H1 (cell line): ENCODE measurements at regions not wholly inside any gene's neighbourhood (a gene's known extent, or its start where the extent isn't known, plus 50 kb on each side); places are given as distances from the start of the nearest gene placed in this dataset.

Source experiments
- CTCF ChIA-PET: fragments of 300-600 bp; sonication (Branson Sonifier 250); formaldehyde crosslinking; loops from one replicate; lab custom pipeline; 2021; ENCODE audit not compliant: partially characterized antibody; lab: Charles Lee
- POLR2A ChIA-PET: fragments of 300-600 bp; sonication (Branson Sonifier 250); formaldehyde crosslinking; loops from one replicate; lab custom pipeline; 2021; ENCODE audit warnings: inconsistent platforms; ENCODE audit not compliant: partially characterized antibody; lab: Charles Lee
- DNase-seq, 2 experiments: peaks; one replicate each; pipeline versions ENCODE4 v3.0.0 to v3.0.0-alpha.2; 2010 to 2022; ENCODE audit warnings: low spot score in 2 of 2, low read depth in 1 of 2, mixed read lengths in 1 of 2
- FAIRE-seq: peaks from 2 replicates; lab custom pipeline; 2011; peaks lifted over from hg19 to GRCh38; lab: Jason Lieb, UNC
- H2AFZ ChIP-seq: 2 replicates; pipeline ENCODE4 v1.8.1; 2012; ENCODE audit warnings: low read length, inconsistent platforms
- H2AK5ac ChIP-seq: 2 replicates; pipeline ENCODE4 v1.6.1; 2013; ENCODE audit warnings: low read depth, low read length
- H2BK120ac ChIP-seq: replicated peaks from 2 replicates; pipeline ENCODE3; 2013; ENCODE audit warnings: low read depth, low read length, inconsistent platforms
- H2BK12ac ChIP-seq: 2 replicates; pipeline ENCODE4 v1.6.1; 2013; ENCODE audit warnings: low read depth, low read length
- H2BK15ac ChIP-seq: 2 replicates; pipeline ENCODE4 v1.6.1; 2013; ENCODE audit warnings: low read length
- H2BK20ac ChIP-seq: 2 replicates; pipeline ENCODE4 v1.6.1; 2013; ENCODE audit warnings: low read length
- H2BK5ac ChIP-seq: 2 replicates; pipeline ENCODE4 v1.6.1; 2013; ENCODE audit warnings: low read depth, low read length
- H3K14ac ChIP-seq: 2 replicates; pipeline ENCODE4 v1.6.1; 2013; ENCODE audit warnings: inconsistent platforms; ENCODE audit not compliant: insufficient read length
- H3K18ac ChIP-seq: 2 replicates; pipeline ENCODE4 v1.6.1; 2013; ENCODE audit warnings: low read length; ENCODE audit errors: extremely low read depth
- H3K23ac ChIP-seq: 2 replicates; pipeline ENCODE4 v1.6.1; 2013; ENCODE audit warnings: inconsistent platforms; ENCODE audit not compliant: insufficient read length
- H3K23me2 ChIP-seq: 2 replicates; pipeline ENCODE4 v1.6.1; 2013; ENCODE audit warnings: low read depth, low read length
- H3K27ac ChIP-seq: 2 replicates; pipeline ENCODE4 v1.6.1; 2011; ENCODE audit warnings: low read depth, low read length, inconsistent platforms
- H3K27me3 ChIP-seq, 4 experiments: replicated peaks in 1 of 4; 1 replicate in 1 of 4; 2 replicates in 3 of 4; pipeline versions ENCODE4 v1.6.1 to v1.8.1; 2011 to 2013; ENCODE audit warnings: low read length in 3 of 4, mild to moderate bottlenecking in 3 of 4, inconsistent platforms in 2 of 4, mixed read lengths in 2 of 4, moderate library complexity in 1 of 4; ENCODE audit not compliant: control insufficient read depth in 3 of 4, insufficient read depth in 3 of 4; ENCODE audit errors: extremely low read depth in 1 of 4
- H3K36me3 ChIP-seq, 4 experiments: 2 replicates each; pipeline versions ENCODE4 v1.6.1 to v1.8.1; 2011 to 2013; ENCODE audit warnings: mild to moderate bottlenecking in 4 of 4, low read length in 3 of 4, moderate library complexity in 2 of 4, control low read depth in 1 of 4, inconsistent platforms in 1 of 4; ENCODE audit not compliant: insufficient read depth in 4 of 4, control insufficient read depth in 2 of 4
- H3K4ac ChIP-seq: replicated peaks from 2 replicates; pipeline ENCODE3; 2013; ENCODE audit warnings: low read length, low read depth, mixed read lengths, inconsistent platforms; ENCODE audit not compliant: insufficient read length
- H3K4me1 ChIP-seq, 4 experiments: replicated peaks in 1 of 4; 1 replicate in 1 of 4; 2 replicates in 3 of 4; pipeline versions ENCODE4 v1.6.1 to v1.8.1; 2011 to 2013; ENCODE audit warnings: low read length in 3 of 4, inconsistent platforms in 2 of 4, mixed read lengths in 1 of 4; ENCODE audit not compliant: insufficient read depth in 4 of 4, control insufficient read depth in 3 of 4
- H3K4me2 ChIP-seq, 2 experiments: 2 replicates each; pipeline versions ENCODE4 v1.6.1 to v1.8.1; 2011 to 2013; ENCODE audit warnings: low read depth in 2 of 2, low read length in 2 of 2, control low read depth in 1 of 2, inconsistent platforms in 1 of 2, mild to moderate bottlenecking in 1 of 2; ENCODE audit not compliant: insufficient read depth in 1 of 2
- H3K4me3 ChIP-seq, 4 experiments: fragments of 200-600, 300-600 bp in 1 of 4; sonication (generic), shearing (Covaris generic), sonication (Bioruptor Twin) in 1 of 4; 2 replicates each; pipeline versions ENCODE4 v1.5.1 to v1.8.1; 2011 to 2016; ENCODE audit warnings: low read length in 4 of 4, low read depth in 3 of 4, control low read depth in 2 of 4, inconsistent platforms in 2 of 4, mild to moderate bottlenecking in 2 of 4, mixed read lengths in 1 of 4, moderate library complexity in 1 of 4; ENCODE audit not compliant: insufficient read depth in 2 of 4; ENCODE audit errors: extremely low read depth in 1 of 4
- H3K56ac ChIP-seq: replicated peaks from 2 replicates; pipeline ENCODE3; 2013; ENCODE audit warnings: low read depth, mild to moderate bottlenecking, mixed read lengths, low read length, inconsistent platforms; ENCODE audit not compliant: insufficient read length
- H3K79me1 ChIP-seq: 2 replicates; pipeline ENCODE4 v1.6.1; 2013; ENCODE audit warnings: low read depth, low read length, control low read depth
- H3K79me2 ChIP-seq, 2 experiments: 2 replicates each; pipeline versions ENCODE4 v1.6.1 to v1.8.1; 2012 to 2013; ENCODE audit warnings: low read length in 2 of 2, mild to moderate bottlenecking in 2 of 2, inconsistent platforms in 1 of 2; ENCODE audit not compliant: insufficient read depth in 2 of 2, control insufficient read depth in 1 of 2
- H3K9ac ChIP-seq, 4 experiments: replicated peaks in 1 of 4; 1 replicate in 1 of 4; 2 replicates in 3 of 4; pipeline versions ENCODE4 v1.6.1 to v1.8.1; 2011 to 2013; ENCODE audit warnings: low read depth in 3 of 4, low read length in 3 of 4, control low read depth in 2 of 4, mild to moderate bottlenecking in 2 of 4, moderate library complexity in 2 of 4, inconsistent platforms in 1 of 4; ENCODE audit errors: extremely low read depth in 1 of 4
- H3K9me3 ChIP-seq, 2 experiments: 2 replicates each; pipeline versions ENCODE4 v1.6.1 to v1.8.1; 2012 to 2013; ENCODE audit warnings: mild to moderate bottlenecking in 2 of 2, moderate library complexity in 2 of 2, control low read depth in 1 of 2, inconsistent platforms in 1 of 2, low read depth in 1 of 2, low read length in 1 of 2, mixed read lengths in 1 of 2; ENCODE audit not compliant: insufficient read depth in 2 of 2
- H4K20me1 ChIP-seq, 2 experiments: replicated peaks in 1 of 2; 2 replicates each; pipeline versions ENCODE3 to v1.8.1; 2011 to 2013; ENCODE audit warnings: inconsistent platforms in 2 of 2, low read length in 2 of 2, mild to moderate bottlenecking in 1 of 2; ENCODE audit not compliant: insufficient read depth in 2 of 2, control insufficient read depth in 1 of 2
- H4K5ac ChIP-seq: 2 replicates; pipeline ENCODE4 v1.6.1; 2013; ENCODE audit warnings: low read length, low read depth, mixed read lengths, inconsistent platforms; ENCODE audit not compliant: insufficient read length
- H4K8ac ChIP-seq: 2 replicates; pipeline ENCODE4 v1.8.0; 2013; ENCODE audit warnings: mild to moderate bottlenecking, moderate library complexity, low read length, inconsistent platforms; ENCODE audit not compliant: insufficient read depth; ENCODE audit errors: extremely low read depth
- H4K91ac ChIP-seq: replicated peaks from 2 replicates; pipeline ENCODE3; 2013; ENCODE audit warnings: low read length, mixed read lengths, inconsistent platforms; ENCODE audit not compliant: insufficient read length
- BACH1 ChIP-seq: IDR thresholded peaks from 2 replicates; pipeline ENCODE4 v1.6.1; 2012; ENCODE audit warnings: low read length, improper control_type of control experiment
- CTBP2 ChIP-seq: IDR thresholded peaks from 2 replicates; pipeline ENCODE4 v1.7.0; 2011; ENCODE audit warnings: borderline replicate concordance, mild to moderate bottlenecking, moderate library complexity, mixed read lengths, low read length; ENCODE audit not compliant: insufficient read depth, insufficient read length
- E2F6 ChIP-seq: IDR thresholded peaks from 2 replicates; pipeline ENCODE4 v1.6.1; 2012; ENCODE audit warnings: inconsistent platforms
- EP300 ChIP-seq, 2 experiments: IDR thresholded peaks; 1 replicate in 1 of 2; 2 replicates in 1 of 2; pipeline ENCODE4 v1.6.1; 2011 to 2012; ENCODE audit warnings: low read depth in 2 of 2, low read length in 2 of 2, mild to moderate bottlenecking in 2 of 2, borderline replicate concordance in 1 of 2, inconsistent platforms in 1 of 2, moderate library complexity in 1 of 2
- GABPA ChIP-seq: IDR thresholded peaks from 2 replicates; pipeline ENCODE4 v1.6.1; 2011; ENCODE audit warnings: mild to moderate bottlenecking, low read length, moderate library complexity, borderline replicate concordance; ENCODE audit not compliant: insufficient read depth
- KDM5A ChIP-seq: fragments of 200-600 bp; IDR thresholded peaks from 2 replicates; pipeline ENCODE4 v1.7.1; 2012; ENCODE audit warnings: mild to moderate bottlenecking, low read length, inconsistent platforms, mixed read lengths
- POLR2A ChIP-seq, 2 experiments: IDR thresholded peaks; 1 replicate in 1 of 2; 2 replicates in 1 of 2; pipeline ENCODE4 v1.6.1; 2011; ENCODE audit warnings: low read depth in 2 of 2, low read length in 2 of 2, mild to moderate bottlenecking in 2 of 2; ENCODE audit errors: control extremely low read depth in 1 of 2
- POU5F1 ChIP-seq: IDR thresholded peaks from 2 replicates; pipeline ENCODE4 v1.6.1; 2011; ENCODE audit warnings: low read depth, mild to moderate bottlenecking, low read length, moderate library complexity
- SAP30 ChIP-seq: fragments of 300-600 bp; sonication (generic); IDR thresholded peaks from 2 replicates; pipeline ENCODE4 v1.7.1; 2012; ENCODE audit warnings: low read length, moderate library complexity, mild to moderate bottlenecking, inconsistent platforms; ENCODE audit not compliant: insufficient read depth, insufficient replicate concordance
- SIX5 ChIP-seq: IDR thresholded peaks from 2 replicates; pipeline ENCODE4 v1.6.1; 2011; ENCODE audit warnings: mild to moderate bottlenecking, low read depth, low read length
- TAF1 ChIP-seq: IDR thresholded peaks from 2 replicates; pipeline ENCODE4 v1.6.1; 2011; ENCODE audit warnings: mild to moderate bottlenecking, low read depth, low read length
- TBP ChIP-seq: IDR thresholded peaks from 2 replicates; pipeline ENCODE4 v1.6.1; 2011; ENCODE audit warnings: low read depth, low read length, improper control_type of control experiment
- TCF12 ChIP-seq: IDR thresholded peaks from 2 replicates; pipeline ENCODE4 v1.6.1; 2011; ENCODE audit warnings: low read depth, mild to moderate bottlenecking, low read length
- WGBS, 2 experiments: shearing (Covaris generic) in 1 of 2; methylation state at CpG; one replicate each; pipeline versions ENCODE4 v1.1.6 to v1.1.7; 2013 to 2015; ENCODE audit warnings: low lambda C conversion rate in 2 of 2, mixed read lengths in 2 of 2, inconsistent platforms in 1 of 2, low coverage in 1 of 2, missing lambda C conversion rate in 1 of 2; ENCODE audit not compliant: insufficient replicate concordance in 2 of 2, insufficient coverage in 1 of 2, insufficient read length in 1 of 2; ENCODE audit errors: extremely low coverage in 1 of 2, missing lambda C conversion rate in 1 of 2; 5-methylcytosine and 5-hydroxymethylcytosine counted together

- Histone ChIP-seq H3K4me3 (no peak overlapping the region), H3K27ac (no peak overlapping the region), H2AK5ac (no peak overlapping the region), H4K91ac (no peak overlapping the region), H3K9ac (no peak overlapping the region), H3K4me2 (no peak overlapping the region), H3K36me3 (no peaks in the 10 kb centered on the region), H2AFZ (no peak overlapping the region), H2BK120ac (no peak overlapping the region), H4K8ac (no peak overlapping the region), H3K4me1 (no peaks in the 10 kb centered on the region; a peak in 2 of 7 replicates), H3K14ac (no peak overlapping the region), H3K9me3 (no peaks in the 10 kb centered on the region), H3K23ac (no peak overlapping the region), H2BK12ac (no peak overlapping the region), H2BK20ac (no peak overlapping the region), H3K56ac (no peak overlapping the region), H2BK5ac (no peak overlapping the region), H2BK15ac (no peak overlapping the region), H4K5ac (no peak overlapping the region), H3K23me2 (peaks cover 5% of the 10 kb centered on the region; the same call in 1 of the 2 replicates), H4K20me1 (no peaks in the 10 kb centered on the region), H3K79me1 (no peaks in the 10 kb centered on the region), H3K79me2 (no peaks in the 10 kb centered on the region), H3K18ac (no peak overlapping the region), H3K4ac (no peak overlapping the region), H3K27me3 (no peaks in the 10 kb centered on the region)
- POLR2A ChIA-PET: interaction anchor here (1.3 kb wide), 1 partner anchor 52 kb away, joined by 3 read pairs; no protein-coding TSS in a partner anchor
- no peak for DNase-seq
- CTCF ChIA-PET: interaction anchor here (0.9 to 1.5 kb wide), 6 partner anchors 9 to 129 kb away, joined by 3 to 8 read pairs (median 3); no protein-coding TSS in a partner anchor
- WGBS, 2 experiments: 86% methylated on average over 8 of the region's 9 CpGs; no CpG with 5 or more reads in 1 of the 2 experiments
- no peak for FAIRE-seq
- TF ChIP-seq E2F6 (no peak), GABPA (no peak), KDM5A (no peak), POU5F1 (no peak), TBP (no peak), EP300 (IDR thresholded peaks at IDR 0.05; ENCODE audit: borderline replicate concordance in 1 of 2, low read depth in 2 of 2, low read length in 2 of 2) (no peak), SIX5 (no peak), CTBP2 (no peak), SAP30 (no peak), BACH1 (no peak), TAF1 (no peak), TCF12 (no peak), POLR2A (IDR thresholded peaks at IDR 0.05; ENCODE audit: control extremely low read depth in 1 of 2, low read depth in 2 of 2, low read length in 2 of 2) (no peak)
These were observed 137.5 kb upstream of the SYT13 start for GRCh38 chr11:45423475-45424120.
